PC-9 (cell line): ENCODE measurements at regions not wholly inside any gene's neighbourhood (a gene's known extent, or its start where the extent isn't known, plus 50 kb on each side); places are given as distances from the start of the nearest gene placed in this dataset.

Experiments
- BruUV-seq: library from RNA; stranded (reverse); fragments of 400-500 nt; replicated peaks from 2 replicates; lab custom pipeline; 2021; lab: Mats Ljungman, UMichigan
- CTCF ChIA-PET: fragments of 300-600 bp; sonication (Branson Sonifier 250); formaldehyde crosslinking; loops from one replicate; lab custom pipeline; 2022; ENCODE audit warnings: antibody characterized with exemption; lab: Charles Lee
- POLR2A ChIA-PET: fragments of 300-600 bp; sonication (Branson Sonifier 250); formaldehyde crosslinking; loops from one replicate; lab custom pipeline; 2022; ENCODE audit warnings: antibody characterized with exemption; ENCODE audit not compliant: unreplicated experiment; lab: Charles Lee
- DNase-seq, 2 experiments: peaks; one replicate each; pipeline versions ENCODE4 v3.0.0 to v3.0.0-alpha.2; 2015 to 2022; ENCODE audit warnings: mixed read lengths in 1 of 2
- H2AFZ ChIP-seq: fragments of 200-600 bp; sonication (generic); 2 replicates; pipeline ENCODE4 v1.8.1; 2017; ENCODE audit warnings: antibody characterized with exemption
- H3F3A ChIP-seq: fragments of 200-600 bp; sonication (generic); 2 replicates; pipeline ENCODE4 v1.8.1; 2017; ENCODE audit warnings: antibody characterized with exemption, mild to moderate bottlenecking, low read depth; ENCODE audit not compliant: insufficient read depth
- H3K27ac ChIP-seq: fragments of 200-600 bp; sonication (generic); 2 replicates; pipeline ENCODE4 v1.6.1; 2016; ENCODE audit warnings: mixed run types
- H3K27me3 ChIP-seq: fragments of 200-600 bp; sonication (generic); 2 replicates; pipeline ENCODE4 v1.6.1; 2016; ENCODE audit warnings: low read depth, mixed run types; ENCODE audit not compliant: insufficient read depth
- H3K36me3 ChIP-seq: fragments of 200-600 bp; sonication (generic); 2 replicates; pipeline ENCODE4 v1.6.1; 2016; ENCODE audit warnings: low read depth, mixed run types
- H3K4me1 ChIP-seq: fragments of 200-600 bp; sonication (generic); replicated peaks from 2 replicates; pipeline ENCODE4 v1.6.1; 2016; ENCODE audit warnings: mixed run types; ENCODE audit not compliant: insufficient read depth
- H3K4me2 ChIP-seq: fragments of 200-600 bp; sonication (generic); 2 replicates; pipeline ENCODE4 v1.6.1; 2017; ENCODE audit warnings: mixed run types
- H3K4me3 ChIP-seq: fragments of 200-600 bp; sonication (generic); 2 replicates; pipeline ENCODE4 v1.6.1; 2016; ENCODE audit warnings: mixed run types
- H3K79me2 ChIP-seq: fragments of 200-600 bp; sonication (generic); 2 replicates; pipeline ENCODE4 v1.6.1; 2017; ENCODE audit warnings: low read depth, mixed run types
- H3K9me2 ChIP-seq: fragments of 200-600 bp; sonication (generic); 2 replicates; pipeline ENCODE4 v1.8.1; 2017; ENCODE audit warnings: mild to moderate bottlenecking; ENCODE audit not compliant: insufficient read depth
- H3K9me3 ChIP-seq: fragments of 200-600 bp; sonication (generic); 2 replicates; pipeline ENCODE4 v1.8.1; 2016; ENCODE audit warnings: low read depth; ENCODE audit not compliant: insufficient read depth
- H4K20me1 ChIP-seq: fragments of 200-600 bp; sonication (generic); 2 replicates; pipeline ENCODE4 v1.8.1; 2017; ENCODE audit not compliant: insufficient read depth
- EZH2 ChIP-seq: fragments of 200-600 bp; sonication (generic); IDR thresholded peaks from 2 replicates; pipeline ENCODE4 v1.8.0; 2017; ENCODE audit warnings: antibody characterized with exemption, low read depth
- intact Hi-C: fragments of 100-400 bp; cut with micrococcal nuclease; formaldehyde crosslinking; loops from one replicate; pipeline ENCODE4 v1.10.0; 2022; ENCODE audit not compliant: unreplicated experiment
- TF ChIP-seq, protein P1 (sequence below): fragments of 200-600 bp; sonication (generic); conservative IDR thresholded peaks from 2 replicates; pipeline ENCODE4 v1.6.1; 2017; ENCODE audit warnings: mixed run types, antibody characterized with exemption, mild to moderate bottlenecking, moderate library complexity

DNA sequence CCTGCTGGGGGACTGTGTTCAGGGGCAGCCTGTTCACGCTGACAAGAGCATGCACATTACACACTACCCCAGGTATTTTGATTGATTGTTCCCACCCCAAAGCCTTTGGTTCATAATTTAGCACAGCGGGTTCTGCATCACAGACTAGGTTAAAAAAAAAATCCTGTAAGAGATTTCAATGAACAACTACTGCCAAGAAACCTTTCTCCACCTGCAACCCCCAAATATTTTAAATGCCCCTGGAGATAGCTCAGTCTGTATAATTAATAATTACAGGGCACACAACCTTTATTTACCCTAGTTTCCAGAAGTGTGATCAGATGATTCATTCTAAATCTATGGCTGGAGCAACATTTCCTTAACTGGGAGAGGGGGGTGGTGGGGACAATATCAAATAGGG lies 87.6 kb downstream of the NR2F2 start:
- BruUV-seq: no TSS peak
- no peaks in the 10 kb centered on the region for H3K79me2 ChIP-seq
- TF ChIP-seq EZH2: no peak
- TF ChIP-seq, protein P1, sequence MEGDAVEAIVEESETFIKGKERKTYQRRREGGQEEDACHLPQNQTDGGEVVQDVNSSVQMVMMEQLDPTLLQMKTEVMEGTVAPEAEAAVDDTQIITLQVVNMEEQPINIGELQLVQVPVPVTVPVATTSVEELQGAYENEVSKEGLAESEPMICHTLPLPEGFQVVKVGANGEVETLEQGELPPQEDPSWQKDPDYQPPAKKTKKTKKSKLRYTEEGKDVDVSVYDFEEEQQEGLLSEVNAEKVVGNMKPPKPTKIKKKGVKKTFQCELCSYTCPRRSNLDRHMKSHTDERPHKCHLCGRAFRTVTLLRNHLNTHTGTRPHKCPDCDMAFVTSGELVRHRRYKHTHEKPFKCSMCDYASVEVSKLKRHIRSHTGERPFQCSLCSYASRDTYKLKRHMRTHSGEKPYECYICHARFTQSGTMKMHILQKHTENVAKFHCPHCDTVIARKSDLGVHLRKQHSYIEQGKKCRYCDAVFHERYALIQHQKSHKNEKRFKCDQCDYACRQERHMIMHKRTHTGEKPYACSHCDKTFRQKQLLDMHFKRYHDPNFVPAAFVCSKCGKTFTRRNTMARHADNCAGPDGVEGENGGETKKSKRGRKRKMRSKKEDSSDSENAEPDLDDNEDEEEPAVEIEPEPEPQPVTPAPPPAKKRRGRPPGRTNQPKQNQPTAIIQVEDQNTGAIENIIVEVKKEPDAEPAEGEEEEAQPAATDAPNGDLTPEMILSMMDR: no peak
- ChIA-PET POLR2A (no interaction called here), CTCF (no interaction called here)
- DNase-seq: no peak
- no peak overlapping the region for H3K4me3 ChIP-seq
- no peaks in the 10 kb centered on the region for H3K9me3 ChIP-seq
- H4K20me1 ChIP-seq: no peaks in the 10 kb centered on the region; the same call in 1 of the 2 replicates
- H2AFZ ChIP-seq: no peak overlapping the region
- H3K9me2 ChIP-seq: no peaks in the 10 kb centered on the region
- no peaks in the 10 kb centered on the region for H3F3A ChIP-seq
- H3K36me3 ChIP-seq: no peaks in the 10 kb centered on the region
- peaks cover 11% of the 10 kb centered on the region; the same call in 1 of the 2 replicates for H3K4me1 ChIP-seq
- H3K4me2 ChIP-seq: no peak overlapping the region
- intact Hi-C loops: no loop called here
- H3K27ac ChIP-seq: no peak overlapping the region
- no peaks in the 10 kb centered on the region for H3K27me3 ChIP-seq

DNA sequence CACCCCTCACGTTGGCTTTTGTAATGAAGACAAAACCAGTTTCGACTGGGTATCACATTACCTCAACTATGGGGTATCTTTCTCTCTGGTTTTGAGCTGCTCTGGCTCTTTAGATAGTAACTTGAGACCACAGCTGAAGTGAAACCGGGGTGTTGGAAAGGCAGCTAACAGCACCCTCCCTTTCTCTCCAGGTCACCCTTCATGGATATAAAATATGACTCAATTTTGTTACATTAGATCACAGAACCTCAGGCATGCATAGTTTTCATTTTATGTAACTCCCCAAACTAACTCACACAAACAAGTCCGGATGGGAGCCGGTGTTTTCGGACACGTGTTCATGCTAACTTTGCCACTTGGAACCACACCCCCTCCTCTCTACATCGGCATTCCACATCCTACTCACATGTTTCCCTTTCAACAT lies 90.7 kb downstream of the NR2F2 start:
- ChIA-PET POLR2A (no interaction called here), CTCF (no interaction called here)
- Histone ChIP-seq H3K9me3 (no peaks in the 10 kb centered on the region), H3K4me3 (no peak overlapping the region), H2AFZ (no peak overlapping the region), H3K27me3 (no peaks in the 10 kb centered on the region), H3K9me2 (no peaks in the 10 kb centered on the region), H3K36me3 (no peaks in the 10 kb centered on the region), H3K4me1 (peaks cover 11% of the 10 kb centered on the region; the same call in 1 of the 2 replicates), H3F3A (no peaks in the 10 kb centered on the region), H3K27ac (no peak overlapping the region), H3K4me2 (no peak overlapping the region), H3K79me2 (no peaks in the 10 kb centered on the region), H4K20me1 (no peaks in the 10 kb centered on the region; the same call in 1 of the 2 replicates)
- DNase-seq: no peak
- TF ChIP-seq, protein P1: no peak
- no peak for TF ChIP-seq EZH2
- intact Hi-C loops: no loop called here
- no TSS peak for BruUV-seq

DNA sequence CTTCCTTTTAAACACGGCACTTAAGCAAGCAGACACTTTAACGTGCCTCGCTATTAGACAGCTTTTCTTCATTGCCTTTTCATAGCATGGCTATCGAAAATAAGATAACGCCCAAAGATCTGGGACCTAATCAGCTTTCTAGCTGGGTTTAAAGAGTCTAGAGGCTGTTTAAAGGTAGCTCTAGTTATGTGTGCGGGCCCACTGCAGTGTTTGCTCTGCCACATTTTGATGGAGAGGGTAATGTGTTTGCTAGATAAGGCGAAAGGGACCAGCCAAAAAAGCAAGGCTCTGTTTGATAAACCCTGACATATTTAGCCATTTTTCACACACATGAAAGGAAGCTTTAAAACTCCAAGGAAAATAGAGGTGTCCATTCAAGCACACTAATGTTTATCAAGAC lies 91.6 kb downstream of the NR2F2 start:
- Histone ChIP-seq H3F3A (no peaks in the 10 kb centered on the region), H3K27ac (no peak overlapping the region), H2AFZ (no peak overlapping the region), H3K4me2 (no peak overlapping the region), H3K9me2 (no peaks in the 10 kb centered on the region), H3K4me1 (peaks cover 11% of the 10 kb centered on the region; the same call in 1 of the 2 replicates), H3K9me3 (no peaks in the 10 kb centered on the region), H3K36me3 (no peaks in the 10 kb centered on the region), H3K27me3 (no peaks in the 10 kb centered on the region), H4K20me1 (no peaks in the 10 kb centered on the region; the same call in 1 of the 2 replicates), H3K79me2 (no peaks in the 10 kb centered on the region), H3K4me3 (no peak overlapping the region)
- ChIA-PET POLR2A (no interaction called here), CTCF (no interaction called here)
- no peak for DNase-seq
- BruUV-seq: no TSS peak
- TF ChIP-seq EZH2: no peak
- TF ChIP-seq, protein P1: no peak
- intact Hi-C loops: no loop called here
